ENCODE measurements at regions not wholly inside any gene's neighbourhood (a gene's known extent, or its start where the extent isn't known, plus 50 kb on each side); places are given as distances from the start of the nearest gene placed in this dataset.

DNA sequence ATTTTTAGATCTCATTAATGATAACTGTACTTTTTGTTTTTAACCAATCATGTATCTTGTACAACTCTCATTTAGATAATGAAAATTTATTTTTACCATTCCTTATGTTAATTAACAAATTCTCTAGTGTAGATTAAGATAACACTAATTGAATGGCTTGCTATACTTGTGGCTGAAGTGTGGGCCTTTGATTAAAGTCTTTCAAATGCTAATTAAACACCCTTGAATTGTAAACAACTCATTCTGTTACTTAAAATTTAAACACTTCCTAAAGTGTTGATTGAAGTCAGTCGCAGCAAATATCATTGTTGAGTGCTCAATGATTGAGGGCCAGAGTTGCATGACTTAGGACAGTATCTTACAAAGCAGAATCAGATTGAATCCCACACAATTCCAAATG lies 109.8 kb upstream of the GULP1 start:
- Histone ChIP-seq H3K9me2 (ENCODE audit: insufficient read depth) (no peaks in the 10 kb centered on the region), H3K4me3 (no peak overlapping the region), H3F3A (ENCODE audit: insufficient read depth) (no peaks in the 10 kb centered on the region), H3K9me3 (ENCODE audit: low read depth) (no peaks in the 10 kb centered on the region), H3K27me3 (replicated peaks; ENCODE audit: insufficient read depth) (no peaks in the 10 kb centered on the region), H3K4me2 (ENCODE audit: unreplicated experiment) (no peak overlapping the region), H3K27ac (no peak overlapping the region), H2AFZ (peak overlapping the region; percentile 43; the same call in 1 of the 2 replicates), H3K79me2 (ENCODE audit: insufficient read depth) (no peaks in the 10 kb centered on the region), H4K20me1 (ENCODE audit: insufficient read depth) (no peaks in the 10 kb centered on the region), H3K36me3 (ENCODE audit: low read depth) (no peaks in the 10 kb centered on the region), H3K9ac (no peak overlapping the region), H3K4me1 (ENCODE audit: insufficient read depth) (no peaks in the 10 kb centered on the region)
- no peak for TF ChIP-seq EZH2 (IDR thresholded peaks at IDR 0.05; ENCODE audit: insufficient read depth, poor library complexity, severe bottlenecking)
- no peak for TF ChIP-seq EZH2phosphoT487 (IDR thresholded peaks at IDR 0.05; ENCODE audit: insufficient read depth, low read depth)
- 22 to 24% methylated on average over 1 of the region's 1 CpG for WGBS, 2 experiments (ENCODE audit: low coverage in 1 of 2, low lambda C conversion rate in 2 of 2, missing lambda C conversion rate in 2 of 2)
- in situ Hi-C loops (cut with MboI): no loop called here
- no peak for DNase-seq

- H3K4me3 ChIP-seq: no peak overlapping the region
- in situ Hi-C loops (cut with MboI): no loop called here
- no peak for DNase-seq
- H2AFZ ChIP-seq: no peak overlapping the region
- no peaks in the 10 kb centered on the region for H4K20me1 ChIP-seq (ENCODE audit: insufficient read depth)
- no peaks in the 10 kb centered on the region for H3K4me1 ChIP-seq (ENCODE audit: insufficient read depth)
- no peak overlapping the region for H3K9ac ChIP-seq
- H3F3A ChIP-seq (ENCODE audit: insufficient read depth): no peaks in the 10 kb centered on the region
- no peaks in the 10 kb centered on the region for H3K79me2 ChIP-seq (ENCODE audit: insufficient read depth)
- H3K27ac ChIP-seq: no peak overlapping the region
- H3K27me3 ChIP-seq (replicated peaks; ENCODE audit: insufficient read depth): no peaks in the 10 kb centered on the region
- no peaks in the 10 kb centered on the region for H3K9me3 ChIP-seq (ENCODE audit: low read depth)
- TF ChIP-seq EZH2 (IDR thresholded peaks at IDR 0.05; ENCODE audit: insufficient read depth, poor library complexity, severe bottlenecking) (no peak), EZH2phosphoT487 (IDR thresholded peaks at IDR 0.05; ENCODE audit: insufficient read depth, low read depth) (no peak)
- H3K36me3 ChIP-seq (ENCODE audit: low read depth): no peaks in the 10 kb centered on the region
- no peak overlapping the region for H3K4me2 ChIP-seq (ENCODE audit: unreplicated experiment)
- no peaks in the 10 kb centered on the region for H3K9me2 ChIP-seq (ENCODE audit: insufficient read depth)
These were observed 103.9 kb upstream of the GULP1 start for GRCh38 chr2:188187726-188188125.

DNA sequence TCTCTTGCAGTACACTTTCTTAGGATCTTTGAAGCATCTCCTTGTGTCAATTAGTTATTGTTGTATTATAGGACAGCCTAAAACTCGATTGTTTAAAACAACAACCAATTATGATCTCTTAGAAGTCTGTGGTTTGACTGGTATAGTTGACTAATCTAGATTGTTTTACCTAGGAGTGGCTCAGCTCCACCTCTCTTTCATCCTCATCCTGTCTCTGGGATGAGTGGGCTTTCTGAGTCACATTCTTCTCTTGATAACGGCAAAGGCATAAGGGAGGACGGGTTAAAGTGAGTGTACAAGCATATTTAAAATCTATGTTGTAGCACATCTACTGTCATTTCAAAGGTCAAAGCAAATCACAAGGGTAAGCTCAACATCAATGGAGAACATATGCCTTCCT lies 102.3 kb upstream of the GULP1 start:
- Histone ChIP-seq H3K27ac (no peak overlapping the region), H4K20me1 (ENCODE audit: insufficient read depth) (no peaks in the 10 kb centered on the region), H3K4me3 (no peak overlapping the region), H3K79me2 (ENCODE audit: insufficient read depth) (no peaks in the 10 kb centered on the region), H3K9me2 (ENCODE audit: insufficient read depth) (no peaks in the 10 kb centered on the region), H3K4me2 (ENCODE audit: unreplicated experiment) (no peak overlapping the region), H2AFZ (no peak overlapping the region), H3K27me3 (replicated peaks; ENCODE audit: insufficient read depth) (no peaks in the 10 kb centered on the region), H3K4me1 (ENCODE audit: insufficient read depth) (no peaks in the 10 kb centered on the region), H3F3A (ENCODE audit: insufficient read depth) (no peaks in the 10 kb centered on the region), H3K9ac (no peak overlapping the region), H3K9me3 (ENCODE audit: low read depth) (no peaks in the 10 kb centered on the region), H3K36me3 (ENCODE audit: low read depth) (no peaks in the 10 kb centered on the region)
- in situ Hi-C loops (cut with MboI): no loop called here
- 41 to 42% methylated on average over 3 of the region's 3 CpGs for WGBS, 2 experiments (ENCODE audit: low coverage in 1 of 2, low lambda C conversion rate in 2 of 2, missing lambda C conversion rate in 2 of 2)
- peak; percentile 6 for DNase-seq
- TF ChIP-seq EZH2 (IDR thresholded peaks at IDR 0.05; ENCODE audit: insufficient read depth, poor library complexity, severe bottlenecking) (no peak), EZH2phosphoT487 (IDR thresholded peaks at IDR 0.05; ENCODE audit: insufficient read depth, low read depth) (no peak)

- Histone ChIP-seq H3F3A (ENCODE audit: insufficient read depth) (peaks cover 8% of the 10 kb centered on the region; the same call in 1 of the 2 replicates), H2AFZ (no peak overlapping the region), H3K27ac (no peak overlapping the region), H3K4me1 (ENCODE audit: insufficient read depth) (peaks cover 14% of the 10 kb centered on the region), H3K4me2 (ENCODE audit: unreplicated experiment) (no peak overlapping the region), H3K9me2 (ENCODE audit: insufficient read depth) (no peaks in the 10 kb centered on the region), H3K4me3 (no peak overlapping the region), H3K79me2 (ENCODE audit: insufficient read depth) (no peaks in the 10 kb centered on the region), H3K9ac (no peak overlapping the region), H3K36me3 (ENCODE audit: low read depth) (no peaks in the 10 kb centered on the region), H4K20me1 (ENCODE audit: insufficient read depth) (no peaks in the 10 kb centered on the region), H3K9me3 (ENCODE audit: low read depth) (no peaks in the 10 kb centered on the region), H3K27me3 (replicated peaks; ENCODE audit: insufficient read depth) (no peaks in the 10 kb centered on the region)
- no peak for DNase-seq
- 86 to 96% methylated on average over 1 of the region's 1 CpG for whole genome bisulfite sequencing, 2 experiments (ENCODE audit: low coverage in 1 of 2, low lambda C conversion rate in 2 of 2, missing lambda C conversion rate in 2 of 2)
- in situ Hi-C loops (cut with MboI): no loop called here
- TF ChIP-seq EZH2phosphoT487 (IDR thresholded peaks at IDR 0.05; ENCODE audit: insufficient read depth, low read depth) (no peak), EZH2 (IDR thresholded peaks at IDR 0.05; ENCODE audit: insufficient read depth, poor library complexity, severe bottlenecking) (no peak)
These were observed 98.4 kb upstream of the GULP1 start for GRCh38 chr2:188193230-188193629.

Measured in GM23248 (cell line).